HFFc6 (cell line): ENCODE measurements at regions not wholly inside any gene's neighbourhood (a gene's known extent, or its start where the extent isn't known, plus 50 kb on each side); places are given as distances from the start of the nearest gene placed in this dataset.

Source experiments
- DNase-seq: peaks from one replicate; pipeline ENCODE4 v3.0.0-alpha.2; 2018
- H3K27ac Mint-ChIP-seq: 2 replicates; pipeline ENCODE4 v1.8.0; 2020; ENCODE audit warnings: mild to moderate bottlenecking, mixed read lengths
- H3K27me3 Mint-ChIP-seq: 2 replicates; pipeline ENCODE4 v1.8.0; 2021; ENCODE audit warnings: mild to moderate bottlenecking, moderate library complexity, mixed read lengths; ENCODE audit not compliant: insufficient read depth
- H3K36me3 Mint-ChIP-seq: 2 replicates; pipeline ENCODE4 v1.8.0; 2021; ENCODE audit warnings: low read depth, mixed read lengths
- H3K4me1 Mint-ChIP-seq: 2 replicates; pipeline ENCODE4 v1.8.0; 2020; ENCODE audit warnings: low read depth, mixed read lengths
- H3K4me3 Mint-ChIP-seq: 2 replicates; pipeline ENCODE4 v1.8.0; 2020; ENCODE audit warnings: mild to moderate bottlenecking, moderate library complexity, mixed read lengths
- H3K9me3 Mint-ChIP-seq: 2 replicates; pipeline ENCODE4 v1.8.0; 2020; ENCODE audit warnings: mild to moderate bottlenecking, mixed read lengths
- CTCF ChIP-seq: fragments of 200-600 bp; sonication (generic); IDR thresholded peaks from 2 replicates; pipeline ENCODE4 v1.5.0; 2021; ENCODE audit warnings: antibody characterized with exemption, mild to moderate bottlenecking

- H3K36me3 Mint-ChIP-seq = peaks cover 5% of the 10 kb centered on the region; the same call in 1 of the 2 replicates
- H3K9me3 Mint-ChIP-seq = no peaks in the 10 kb centered on the region
- H3K4me1 Mint-ChIP-seq = peaks cover 59% of the 10 kb centered on the region
- H3K4me3 Mint-ChIP-seq = no peak overlapping the region; the same call in 1 of the 2 replicates
- no peaks in the 10 kb centered on the region; the same call in 1 of the 2 replicates for H3K27me3 Mint-ChIP-seq
- no peak for DNase-seq
- no peak for TF ChIP-seq CTCF
- peak overlapping the region; percentile 71 for H3K27ac Mint-ChIP-seq
Observed at GRCh38 chr4:80127870-80128419, 54.9 kb upstream of the ANTXR2 start.

- no peaks in the 10 kb centered on the region; the same call in 1 of the 2 replicates for H3K27me3 Mint-ChIP-seq
- peaks cover 5% of the 10 kb centered on the region; the same call in 1 of the 2 replicates for H3K36me3 Mint-ChIP-seq
- no peak for TF ChIP-seq CTCF
- peak overlapping the region; percentile 59 for H3K27ac Mint-ChIP-seq
- H3K9me3 Mint-ChIP-seq = no peaks in the 10 kb centered on the region
- DNase-seq = no peak
- peaks cover 59% of the 10 kb centered on the region for H3K4me1 Mint-ChIP-seq
- no peak overlapping the region for H3K4me3 Mint-ChIP-seq
Observed at GRCh38 chr4:80126435-80126834, 53.4 kb upstream of the ANTXR2 start.

- H3K27me3 Mint-ChIP-seq = no peaks in the 10 kb centered on the region; the same call in 1 of the 2 replicates
- DNase-seq = peak; percentile 33
- H3K27ac Mint-ChIP-seq = peak overlapping the region; percentile 51
- TF ChIP-seq CTCF = peak; percentile 85
- H3K4me3 Mint-ChIP-seq = peak overlapping the region; percentile 22; the same call in 1 of the 2 replicates
- H3K4me1 Mint-ChIP-seq = peaks cover 59% of the 10 kb centered on the region
- no peaks in the 10 kb centered on the region for H3K9me3 Mint-ChIP-seq
- peaks cover 5% of the 10 kb centered on the region; the same call in 1 of the 2 replicates for H3K36me3 Mint-ChIP-seq
Observed at GRCh38 chr4:80125252-80126177, 52.5 kb upstream of the ANTXR2 start.

GRCh38 chr4:80124246-80125211, 51.5 kb upstream of the ANTXR2 start:
- Mint-ChIP-seq H3K4me3 (no peak overlapping the region; the same call in 1 of the 2 replicates), H3K9me3 (no peaks in the 10 kb centered on the region), H3K36me3 (peaks cover 5% of the 10 kb centered on the region; the same call in 1 of the 2 replicates), H3K4me1 (peaks cover 51% of the 10 kb centered on the region), H3K27me3 (no peaks in the 10 kb centered on the region; the same call in 1 of the 2 replicates), H3K27ac (peak overlapping the region; percentile 51)
- TF ChIP-seq CTCF = no peak
- DNase-seq = no peak
